Loucy (cell line): ENCODE measurements at regions not wholly inside any gene's neighbourhood (a gene's known extent, or its start where the extent isn't known, plus 50 kb on each side); places are given as distances from the start of the nearest gene placed in this dataset.

Source experiments
- EZH2phosphoT487 ChIP-seq: fragments of 200-600 bp; IDR thresholded peaks from 2 replicates; pipeline ENCODE4 v1.6.1; 2018; ENCODE audit warnings: antibody characterized with exemption, mild to moderate bottlenecking, moderate library complexity, borderline replicate concordance
- TF ChIP-seq, protein P1 (sequence below): fragments of 200-600 bp; sonication (generic); conservative IDR thresholded peaks from 2 replicates; pipeline ENCODE4 v1.5.1; 2014; ENCODE audit warnings: mild to moderate bottlenecking, antibody characterized with exemption, low read length

DNA sequence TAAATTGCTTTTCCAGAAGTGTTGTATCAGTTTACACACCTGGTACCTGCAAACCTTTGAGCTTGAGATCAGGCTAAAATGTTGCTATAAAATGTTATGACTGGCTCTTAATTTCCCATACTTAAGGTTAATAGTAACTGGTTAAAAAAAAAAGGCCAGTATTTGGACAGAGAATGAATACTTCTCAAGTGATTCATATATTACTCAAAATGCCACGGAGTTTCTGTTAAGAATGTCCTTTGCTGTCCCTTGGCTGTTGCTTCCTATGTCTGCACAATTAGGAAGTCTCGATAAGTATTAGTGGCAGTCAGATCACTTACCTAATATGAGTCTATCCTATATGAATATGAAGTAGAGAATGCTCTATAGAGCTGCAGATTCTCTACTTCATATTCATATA lies 232.2 kb upstream of the IGFBP7 start:
- TF ChIP-seq, protein P1, sequence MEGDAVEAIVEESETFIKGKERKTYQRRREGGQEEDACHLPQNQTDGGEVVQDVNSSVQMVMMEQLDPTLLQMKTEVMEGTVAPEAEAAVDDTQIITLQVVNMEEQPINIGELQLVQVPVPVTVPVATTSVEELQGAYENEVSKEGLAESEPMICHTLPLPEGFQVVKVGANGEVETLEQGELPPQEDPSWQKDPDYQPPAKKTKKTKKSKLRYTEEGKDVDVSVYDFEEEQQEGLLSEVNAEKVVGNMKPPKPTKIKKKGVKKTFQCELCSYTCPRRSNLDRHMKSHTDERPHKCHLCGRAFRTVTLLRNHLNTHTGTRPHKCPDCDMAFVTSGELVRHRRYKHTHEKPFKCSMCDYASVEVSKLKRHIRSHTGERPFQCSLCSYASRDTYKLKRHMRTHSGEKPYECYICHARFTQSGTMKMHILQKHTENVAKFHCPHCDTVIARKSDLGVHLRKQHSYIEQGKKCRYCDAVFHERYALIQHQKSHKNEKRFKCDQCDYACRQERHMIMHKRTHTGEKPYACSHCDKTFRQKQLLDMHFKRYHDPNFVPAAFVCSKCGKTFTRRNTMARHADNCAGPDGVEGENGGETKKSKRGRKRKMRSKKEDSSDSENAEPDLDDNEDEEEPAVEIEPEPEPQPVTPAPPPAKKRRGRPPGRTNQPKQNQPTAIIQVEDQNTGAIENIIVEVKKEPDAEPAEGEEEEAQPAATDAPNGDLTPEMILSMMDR = no peak
- TF ChIP-seq EZH2phosphoT487 = no peak
